ENCODE measurements at regions not wholly inside any gene's neighbourhood (a gene's known extent, or its start where the extent isn't known, plus 50 kb on each side); places are given as distances from the start of the nearest gene placed in this dataset.

DNA sequence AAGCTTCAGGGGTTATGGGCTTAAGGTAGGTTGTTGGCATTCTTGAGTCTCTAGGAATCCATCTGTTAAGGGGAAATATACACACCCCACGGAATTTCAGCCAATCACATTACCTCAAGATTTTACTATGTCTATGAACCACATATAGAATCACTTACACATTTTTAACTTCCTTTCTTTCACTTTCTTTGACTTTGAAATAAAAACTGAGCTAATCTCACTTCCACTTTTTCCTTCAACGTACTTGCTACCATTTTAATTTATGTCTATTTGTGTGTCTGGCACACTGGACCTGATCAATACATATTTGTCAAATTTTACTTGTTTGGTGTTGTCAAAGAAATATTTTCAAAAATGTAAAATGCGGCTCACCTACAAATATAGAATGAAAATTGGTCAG lies 545.4 kb upstream of the JAG1 start (continued):
- no peak for TF ChIP-seq POLR2AphosphoS2 (IDR thresholded peaks at IDR 0.05; ENCODE audit: low read depth, low read length)
- no peak for TF ChIP-seq TAF15 (IDR thresholded peaks at IDR 0.05; ENCODE audit: low read depth, low read length, poor library complexity, severe bottlenecking)
- TF ChIP-seq, protein P1, sequence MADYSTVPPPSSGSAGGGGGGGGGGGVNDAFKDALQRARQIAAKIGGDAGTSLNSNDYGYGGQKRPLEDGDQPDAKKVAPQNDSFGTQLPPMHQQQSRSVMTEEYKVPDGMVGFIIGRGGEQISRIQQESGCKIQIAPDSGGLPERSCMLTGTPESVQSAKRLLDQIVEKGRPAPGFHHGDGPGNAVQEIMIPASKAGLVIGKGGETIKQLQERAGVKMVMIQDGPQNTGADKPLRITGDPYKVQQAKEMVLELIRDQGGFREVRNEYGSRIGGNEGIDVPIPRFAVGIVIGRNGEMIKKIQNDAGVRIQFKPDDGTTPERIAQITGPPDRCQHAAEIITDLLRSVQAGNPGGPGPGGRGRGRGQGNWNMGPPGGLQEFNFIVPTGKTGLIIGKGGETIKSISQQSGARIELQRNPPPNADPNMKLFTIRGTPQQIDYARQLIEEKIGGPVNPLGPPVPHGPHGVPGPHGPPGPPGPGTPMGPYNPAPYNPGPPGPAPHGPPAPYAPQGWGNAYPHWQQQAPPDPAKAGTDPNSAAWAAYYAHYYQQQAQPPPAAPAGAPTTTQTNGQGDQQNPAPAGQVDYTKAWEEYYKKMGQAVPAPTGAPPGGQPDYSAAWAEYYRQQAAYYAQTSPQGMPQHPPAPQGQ (CRISPR knock-in tag; IDR thresholded peaks at IDR 0.05; ENCODE audit: borderline replicate concordance): no peak

DNA sequence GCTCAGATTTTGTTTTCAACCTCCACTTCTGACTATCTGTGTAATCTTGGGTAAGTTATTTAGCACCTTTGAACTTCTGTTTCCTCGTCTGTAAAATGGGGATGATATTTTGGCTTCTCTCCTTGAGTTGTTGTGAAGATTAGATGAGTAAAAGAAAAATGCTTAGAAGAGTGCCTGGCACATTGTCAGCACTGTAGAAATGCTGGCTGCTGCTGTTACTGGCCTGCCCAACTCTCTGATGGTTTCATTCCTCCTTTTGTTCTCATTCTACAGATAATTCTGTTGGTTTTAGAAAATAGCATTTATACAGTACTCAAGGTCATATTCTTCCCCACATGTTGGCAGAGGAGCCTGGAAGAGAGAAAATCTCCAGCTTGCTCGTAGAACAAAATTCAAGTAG lies 547.2 kb upstream of the JAG1 start:
- no peak for DNase-seq (ENCODE audit: low spot score)
- H3K4me1 ChIP-seq (ENCODE audit: insufficient read depth, low read length): peaks cover 17% of the 10 kb centered on the region
- intact Hi-C loops (cut with micrococcal nuclease; ENCODE audit: unreplicated experiment): no loop called here
- BruUV-seq (replicated peaks): no TSS peak
- no peaks in the 10 kb centered on the region for H3K27me3 ChIP-seq (ENCODE audit: control insufficient read depth in 1 of 2, insufficient read depth in 2 of 2, low read length in 2 of 2)
- H3K36me3 ChIP-seq (replicated peaks in 1 of 2; ENCODE audit: control insufficient read depth in 1 of 2, insufficient read depth in 2 of 2, low read length in 2 of 2): no peaks in the 10 kb centered on the region
- ATAC-seq: no peak
- no peak overlapping the region for H3K9ac ChIP-seq (ENCODE audit: insufficient read depth, low read depth, low read length)
- no peak for TF ChIP-seq ZNF20 (CRISPR knock-in tag; IDR thresholded peaks at IDR 0.05)
- no peak for TF ChIP-seq HNRNPH1 (optimal IDR thresholded peaks at IDR 0.05; ENCODE audit: low read depth, low read length)
- TF ChIP-seq, protein P2, sequence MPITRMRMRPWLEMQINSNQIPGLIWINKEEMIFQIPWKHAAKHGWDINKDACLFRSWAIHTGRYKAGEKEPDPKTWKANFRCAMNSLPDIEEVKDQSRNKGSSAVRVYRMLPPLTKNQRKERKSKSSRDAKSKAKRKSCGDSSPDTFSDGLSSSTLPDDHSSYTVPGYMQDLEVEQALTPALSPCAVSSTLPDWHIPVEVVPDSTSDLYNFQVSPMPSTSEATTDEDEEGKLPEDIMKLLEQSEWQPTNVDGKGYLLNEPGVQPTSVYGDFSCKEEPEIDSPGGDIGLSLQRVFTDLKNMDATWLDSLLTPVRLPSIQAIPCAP (CRISPR knock-in tag; IDR thresholded peaks at IDR 0.05; ENCODE audit: low read depth): no peak
- TF ChIP-seq, protein P3, sequence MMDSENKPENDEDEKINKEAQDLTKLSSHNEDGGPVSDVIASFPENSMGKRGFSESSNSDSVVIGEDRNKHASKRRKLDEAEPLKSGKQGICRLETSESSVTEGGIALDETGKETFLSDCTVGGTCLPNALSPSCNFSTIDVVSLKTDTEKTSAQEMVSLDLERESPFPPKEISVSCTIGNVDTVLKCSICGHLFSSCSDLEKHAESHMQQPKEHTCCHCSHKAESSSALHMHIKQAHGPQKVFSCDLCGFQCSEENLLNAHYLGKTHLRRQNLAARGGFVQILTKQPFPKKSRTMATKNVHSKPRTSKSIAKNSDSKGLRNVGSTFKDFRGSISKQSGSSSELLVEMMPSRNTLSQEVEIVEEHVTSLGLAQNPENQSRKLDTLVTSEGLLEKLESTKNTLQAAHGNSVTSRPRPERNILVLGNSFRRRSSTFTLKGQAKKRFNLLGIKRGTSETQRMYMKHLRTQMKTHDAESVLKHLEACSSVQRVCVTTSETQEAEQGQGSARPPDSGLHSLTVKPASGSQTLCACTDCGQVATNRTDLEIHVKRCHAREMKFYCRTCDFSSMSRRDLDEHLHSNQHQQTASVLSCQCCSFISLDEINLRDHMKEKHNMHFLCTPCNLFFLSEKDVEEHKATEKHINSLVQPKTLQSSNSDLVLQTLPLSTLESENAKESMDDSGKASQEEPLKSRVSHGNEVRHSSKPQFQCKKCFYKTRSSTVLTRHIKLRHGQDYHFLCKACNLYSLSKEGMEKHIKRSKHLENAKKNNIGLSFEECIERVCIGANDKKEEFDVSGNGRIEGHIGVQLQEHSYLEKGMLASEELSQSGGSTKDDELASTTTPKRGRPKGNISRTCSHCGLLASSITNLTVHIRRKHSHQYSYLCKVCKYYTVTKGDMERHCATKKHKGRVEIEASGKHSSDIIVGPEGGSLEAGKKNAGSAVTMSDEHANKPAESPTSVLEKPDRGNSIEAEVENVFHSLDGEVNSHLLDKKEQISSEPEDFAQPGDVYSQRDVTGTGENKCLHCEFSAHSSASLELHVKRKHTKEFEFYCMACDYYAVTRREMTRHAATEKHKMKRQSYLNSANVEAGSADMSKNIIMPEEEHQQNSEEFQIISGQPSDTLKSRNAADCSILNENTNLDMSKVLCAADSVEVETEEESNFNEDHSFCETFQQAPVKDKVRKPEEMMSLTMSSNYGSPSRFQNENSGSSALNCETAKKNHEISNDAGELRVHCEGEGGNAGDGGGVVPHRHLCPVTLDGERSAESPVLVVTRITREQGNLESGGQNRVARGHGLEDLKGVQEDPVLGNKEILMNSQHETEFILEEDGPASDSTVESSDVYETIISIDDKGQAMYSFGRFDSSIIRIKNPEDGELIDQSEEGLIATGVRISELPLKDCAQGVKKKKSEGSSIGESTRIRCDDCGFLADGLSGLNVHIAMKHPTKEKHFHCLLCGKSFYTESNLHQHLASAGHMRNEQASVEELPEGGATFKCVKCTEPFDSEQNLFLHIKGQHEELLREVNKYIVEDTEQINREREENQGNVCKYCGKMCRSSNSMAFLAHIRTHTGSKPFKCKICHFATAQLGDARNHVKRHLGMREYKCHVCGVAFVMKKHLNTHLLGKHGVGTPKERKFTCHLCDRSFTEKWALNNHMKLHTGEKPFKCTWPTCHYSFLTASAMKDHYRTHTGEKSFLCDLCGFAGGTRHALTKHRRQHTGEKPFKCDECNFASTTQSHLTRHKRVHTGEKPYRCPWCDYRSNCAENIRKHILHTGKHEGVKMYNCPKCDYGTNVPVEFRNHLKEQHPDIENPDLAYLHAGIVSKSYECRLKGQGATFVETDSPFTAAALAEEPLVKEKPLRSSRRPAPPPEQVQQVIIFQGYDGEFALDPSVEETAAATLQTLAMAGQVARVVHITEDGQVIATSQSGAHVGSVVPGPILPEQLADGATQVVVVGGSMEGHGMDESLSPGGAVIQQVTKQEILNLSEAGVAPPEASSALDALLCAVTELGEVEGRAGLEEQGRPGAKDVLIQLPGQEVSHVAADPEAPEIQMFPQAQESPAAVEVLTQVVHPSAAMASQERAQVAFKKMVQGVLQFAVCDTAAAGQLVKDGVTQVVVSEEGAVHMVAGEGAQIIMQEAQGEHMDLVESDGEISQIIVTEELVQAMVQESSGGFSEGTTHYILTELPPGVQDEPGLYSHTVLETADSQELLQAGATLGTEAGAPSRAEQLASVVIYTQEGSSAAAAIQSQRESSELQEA (CRISPR knock-in tag; IDR thresholded peaks at IDR 0.05; ENCODE audit: not compliant biosample characterization): no peak
- TF ChIP-seq MBNL3 (CRISPR knock-in tag; conservative IDR thresholded peaks at IDR 0.05): no peak
- TF ChIP-seq TGIF2 (CRISPR knock-in tag; IDR thresholded peaks at IDR 0.05): no peak
- no peak for TF ChIP-seq ZNF816 (CRISPR knock-in tag; IDR thresholded peaks at IDR 0.05; ENCODE audit: borderline replicate concordance)
- TF ChIP-seq, protein P4, sequence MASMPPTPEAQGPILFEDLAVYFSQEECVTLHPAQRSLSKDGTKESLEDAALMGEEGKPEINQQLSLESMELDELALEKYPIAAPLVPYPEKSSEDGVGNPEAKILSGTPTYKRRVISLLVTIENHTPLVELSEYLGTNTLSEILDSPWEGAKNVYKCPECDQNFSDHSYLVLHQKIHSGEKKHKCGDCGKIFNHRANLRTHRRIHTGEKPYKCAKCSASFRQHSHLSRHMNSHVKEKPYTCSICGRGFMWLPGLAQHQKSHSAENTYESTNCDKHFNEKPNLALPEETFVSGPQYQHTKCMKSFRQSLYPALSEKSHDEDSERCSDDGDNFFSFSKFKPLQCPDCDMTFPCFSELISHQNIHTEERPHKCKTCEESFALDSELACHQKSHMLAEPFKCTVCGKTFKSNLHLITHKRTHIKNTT (CRISPR knock-in tag; IDR thresholded peaks at IDR 0.05): no peak
- under 1% methylated on average over 2 of the region's 2 CpGs for WGBS (ENCODE audit: low lambda C conversion rate)
- no peaks in the 10 kb centered on the region for H3K79me2 ChIP-seq (ENCODE audit: insufficient read depth, low read length)
- ChIA-PET CTCF (ENCODE audit: low intra/inter-chr PET ratio, low total read pairs) (no interaction called here), POLR2A (no interaction called here)
- H3K4me3 ChIP-seq (replicated peaks in 1 of 3; ENCODE audit: insufficient read depth in 1 of 3, low read depth in 2 of 3, low read length in 3 of 3): no peak overlapping the region
- no peaks in the 10 kb centered on the region for H3K9me3 ChIP-seq (ENCODE audit: low read length)
- H4K20me1 ChIP-seq (ENCODE audit: insufficient read depth, low read length): no peaks in the 10 kb centered on the region
- H2AFZ ChIP-seq (ENCODE audit: low read length): no peak overlapping the region
- in situ Hi-C loops (cut with HindIII; ENCODE audit: extremely low pct_ligation_motif_present, low pct_unique_long_range_greater_than_20kb): no loop called here
- H3K27ac ChIP-seq (ENCODE audit: extremely low read length, insufficient read depth, low read length): no peak overlapping the region
- H3K4me2 ChIP-seq (ENCODE audit: low read depth, low read length): no peak overlapping the region
- FAIRE-seq: no peak
